Endothelial cell of umbilical vein (primary cell): ENCODE measurements at regions not wholly inside any gene's neighbourhood (a gene's known extent, or its start where the extent isn't known, plus 50 kb on each side); places are given as distances from the start of the nearest gene placed in this dataset.

ENCODE experiments used
- BruUV-seq: library from RNA; stranded (reverse); fragments of 400-500 nt; replicated peaks from 2 replicates; lab custom pipeline; 2021; lab: Mats Ljungman, UMichigan
- CTCF ChIA-PET: fragments of 300-600, 350-600 bp; sonication (Branson Sonifier 250); formaldehyde crosslinking; loops from one replicate; lab custom pipeline; 2021; ENCODE audit warnings: antibody characterized with exemption, inconsistent platforms; lab: Charles Lee
- POLR2A ChIA-PET: fragments of 300-600, 350-600 bp; sonication (Branson Sonifier 250); formaldehyde crosslinking; loops from one replicate; lab custom pipeline; 2021; ENCODE audit warnings: antibody characterized with exemption, inconsistent platforms; lab: Charles Lee
- DNase-seq: peaks from one replicate; pipeline ENCODE4 v3.0.0-alpha.2; 2011; ENCODE audit warnings: low read depth, low spot score
- FAIRE-seq: peaks from 2 replicates; lab custom pipeline; 2011; peaks lifted over from hg19 to GRCh38; lab: Jason Lieb, UNC
- H2AFZ ChIP-seq: 2 replicates; pipeline ENCODE4 v1.6.0; 2012; ENCODE audit warnings: low read depth, low read length, control low read depth, inconsistent platforms
- H3K27ac ChIP-seq: 2 replicates; pipeline ENCODE4 v1.5.1; 2011; ENCODE audit warnings: low read depth, mild to moderate bottlenecking, control low read depth, low read length, moderate library complexity; ENCODE audit not compliant: insufficient read depth
- H3K27me3 ChIP-seq, 2 experiments: 2 replicates each; pipeline versions ENCODE4 v1.6.0 to v1.6.1; 2011; ENCODE audit warnings: low read length in 2 of 2, mixed read lengths in 1 of 2; ENCODE audit not compliant: control insufficient read depth in 2 of 2, insufficient read depth in 2 of 2
- H3K36me3 ChIP-seq, 2 experiments: 2 replicates in 1 of 2; 3 replicates in 1 of 2; pipeline ENCODE4 v1.5.1; 2011; ENCODE audit warnings: low read length in 2 of 2, mild to moderate bottlenecking in 1 of 2, moderate library complexity in 1 of 2; ENCODE audit not compliant: control insufficient read depth in 2 of 2, insufficient read depth in 2 of 2; ENCODE audit errors: extremely low read depth in 1 of 2
- H3K4me1 ChIP-seq: 3 replicates; pipeline ENCODE4 v1.5.1; 2011; ENCODE audit warnings: mild to moderate bottlenecking, low read length; ENCODE audit not compliant: control insufficient read depth, insufficient read depth; ENCODE audit errors: extremely low read depth
- H3K4me2 ChIP-seq: 2 replicates; pipeline ENCODE4 v1.6.1; 2011; ENCODE audit warnings: low read length, control low read depth, mixed read lengths; ENCODE audit not compliant: insufficient read depth
- H3K4me3 ChIP-seq, 3 experiments: fragments of 200-600 bp in 1 of 3; sonication (generic), shearing (Covaris generic) in 1 of 3; replicated peaks in 1 of 3; 2 replicates each; pipeline ENCODE4 v1.5.1; 2011 to 2016; ENCODE audit warnings: control low read depth in 3 of 3, low read length in 3 of 3, mild to moderate bottlenecking in 2 of 3, inconsistent platforms in 1 of 3, low read depth in 1 of 3, moderate library complexity in 1 of 3; ENCODE audit not compliant: insufficient read depth in 1 of 3
- H3K79me2 ChIP-seq: 2 replicates; pipeline ENCODE4 v1.6.0; 2012; ENCODE audit warnings: low read length, inconsistent platforms; ENCODE audit not compliant: control insufficient read depth, insufficient read depth
- H3K9ac ChIP-seq: replicated peaks from 2 replicates; pipeline ENCODE3; 2011; ENCODE audit warnings: low read length, control low read depth; ENCODE audit not compliant: insufficient read depth; ENCODE audit errors: extremely low read depth
- H3K9me1 ChIP-seq: replicated peaks from 3 replicates; pipeline ENCODE4 v1.6.0; 2011; ENCODE audit warnings: mild to moderate bottlenecking, low read length; ENCODE audit not compliant: control insufficient read depth, insufficient read depth; ENCODE audit errors: extremely low read depth
- H3K9me3 ChIP-seq: replicated peaks from 2 replicates; pipeline ENCODE4 v1.5.1; 2012; ENCODE audit warnings: low read length, inconsistent platforms; ENCODE audit not compliant: control insufficient read depth, insufficient read depth
- H4K20me1 ChIP-seq: replicated peaks from 2 replicates; pipeline ENCODE3; 2011; ENCODE audit warnings: mild to moderate bottlenecking, low read length; ENCODE audit not compliant: control insufficient read depth, insufficient read depth; ENCODE audit errors: extremely low read depth
- FOS ChIP-seq: IDR thresholded peaks from 2 replicates; pipeline ENCODE4 v1.6.1; 2011; ENCODE audit warnings: mild to moderate bottlenecking, low read length, moderate library complexity, borderline replicate concordance; ENCODE audit not compliant: insufficient read depth
- POLR2AphosphoS5 ChIP-seq: IDR thresholded peaks from 2 replicates; pipeline ENCODE4 v1.6.1; 2012; ENCODE audit warnings: low read depth, mild to moderate bottlenecking, control low read depth, low read length, moderate library complexity; ENCODE audit not compliant: insufficient read depth
- dilution Hi-C: fragments of 300-500 bp; cut with MboI; formaldehyde crosslinking; loops from one replicate; pipeline ENCODE4 v1.15.0; 2019; ENCODE audit warnings: low sequenced_read_pairs; ENCODE audit not compliant: extremely low pct_ligation_motif_present
- intact Hi-C: fragments of 100-400 bp; cut with micrococcal nuclease; formaldehyde crosslinking; loops from one replicate; pipeline ENCODE4 v1.10.0; 2022
- TF ChIP-seq, protein P1 (sequence below), 2 donors: IDR thresholded peaks; 1 replicate in 1 of 2; 2 replicates in 1 of 2; pipeline ENCODE4 v1.5.1; 2011; ENCODE audit warnings: low read length in 2 of 2, mild to moderate bottlenecking in 2 of 2, moderate library complexity in 2 of 2, control low read depth in 1 of 2, inconsistent platforms in 1 of 2, low read depth in 1 of 2; ENCODE audit not compliant: insufficient read depth in 1 of 2; ENCODE audit errors: extremely low read depth in 1 of 2

DNA sequence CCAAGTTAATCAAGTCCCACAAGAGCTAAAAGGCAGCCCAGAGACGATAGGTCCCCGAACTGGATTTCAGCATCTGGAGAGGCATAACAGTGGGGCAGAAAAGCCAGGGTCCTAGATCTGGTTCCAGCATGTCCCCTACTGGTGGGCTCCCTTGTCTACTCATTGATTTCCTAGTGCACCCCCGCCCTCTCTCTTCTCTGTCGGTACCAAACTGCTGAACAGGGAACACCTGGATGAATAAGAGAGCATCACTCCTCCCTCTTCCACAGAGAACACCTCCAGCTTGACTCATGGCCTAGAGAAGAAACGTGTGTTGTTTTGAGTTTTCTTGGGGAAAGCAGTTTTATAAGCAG, 101.3 kb downstream of the FOXI3 start:
- ChIA-PET CTCF (no interaction called here), POLR2A (no interaction called here)
- Histone ChIP-seq H3K9ac (no peak overlapping the region), H4K20me1 (no peaks in the 10 kb centered on the region), H3K36me3 (no peaks in the 10 kb centered on the region), H3K27ac (no peak overlapping the region), H3K9me3 (no peaks in the 10 kb centered on the region), H3K79me2 (no peaks in the 10 kb centered on the region), H3K27me3 (no peaks in the 10 kb centered on the region), H3K4me2 (no peak overlapping the region), H2AFZ (peak overlapping the region; percentile 56), H3K4me1 (no peaks in the 10 kb centered on the region), H3K9me1 (no peaks in the 10 kb centered on the region), H3K4me3 (no peak overlapping the region)
- no TSS peak for BruUV-seq
- dilution Hi-C loops, result no loop called here
- FAIRE-seq, result no peak
- intact Hi-C loops, result loop anchor here (5.0 kb wide), 1 partner anchor 321 kb away; no protein-coding TSS in a partner anchor
- no peak for TF ChIP-seq POLR2AphosphoS5
- DNase-seq, result no peak

DNA sequence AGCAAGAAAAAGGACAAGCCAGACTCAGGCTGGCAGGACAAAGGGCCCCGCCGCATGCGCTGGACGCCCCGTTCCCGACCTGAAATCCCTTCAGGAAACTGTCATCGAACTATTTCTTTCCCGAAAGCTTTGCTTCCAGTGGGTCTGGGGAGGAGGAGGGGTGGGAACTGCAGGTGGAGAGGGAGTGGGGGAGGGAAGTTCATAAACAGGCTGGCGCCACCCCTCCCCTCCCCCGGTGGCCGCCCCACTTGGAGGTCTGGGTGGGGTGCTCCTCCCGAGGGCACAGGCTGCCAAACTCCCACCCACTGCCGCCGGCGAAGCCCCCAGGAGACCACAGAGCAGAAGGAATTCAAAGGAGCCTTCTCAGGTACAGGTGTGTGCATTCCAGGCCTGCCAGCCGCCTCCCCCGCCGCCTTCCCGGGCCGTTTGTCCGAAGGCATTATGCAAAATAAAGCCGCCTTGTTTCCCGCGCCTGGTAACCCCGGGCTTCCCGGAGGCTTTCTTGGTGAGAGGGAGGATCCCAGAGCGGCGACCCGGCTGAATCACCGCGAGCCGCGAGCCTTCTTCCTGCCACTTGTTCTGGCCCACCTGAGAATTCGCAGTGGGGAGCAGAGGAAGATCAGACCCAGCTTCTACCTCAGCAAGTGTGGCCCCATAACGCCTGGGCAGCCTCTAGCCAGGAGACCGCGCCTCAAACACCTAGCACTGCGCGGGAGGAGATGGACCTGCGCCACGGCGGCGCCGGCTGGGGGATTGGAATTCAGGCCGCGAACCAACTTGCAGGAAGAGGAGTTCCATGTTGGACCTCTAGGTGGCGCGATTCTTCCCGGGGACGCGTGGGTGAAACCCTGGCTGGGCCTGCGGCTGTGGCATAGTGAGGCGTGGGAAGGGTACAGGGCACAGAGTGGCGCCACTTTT, 101.9 kb downstream of the FOXI3 start:
- dilution Hi-C loops, result no loop called here
- no peak for FAIRE-seq
- BruUV-seq, result no TSS peak
- TF ChIP-seq FOS, result no peak
- TF ChIP-seq, protein P1, sequence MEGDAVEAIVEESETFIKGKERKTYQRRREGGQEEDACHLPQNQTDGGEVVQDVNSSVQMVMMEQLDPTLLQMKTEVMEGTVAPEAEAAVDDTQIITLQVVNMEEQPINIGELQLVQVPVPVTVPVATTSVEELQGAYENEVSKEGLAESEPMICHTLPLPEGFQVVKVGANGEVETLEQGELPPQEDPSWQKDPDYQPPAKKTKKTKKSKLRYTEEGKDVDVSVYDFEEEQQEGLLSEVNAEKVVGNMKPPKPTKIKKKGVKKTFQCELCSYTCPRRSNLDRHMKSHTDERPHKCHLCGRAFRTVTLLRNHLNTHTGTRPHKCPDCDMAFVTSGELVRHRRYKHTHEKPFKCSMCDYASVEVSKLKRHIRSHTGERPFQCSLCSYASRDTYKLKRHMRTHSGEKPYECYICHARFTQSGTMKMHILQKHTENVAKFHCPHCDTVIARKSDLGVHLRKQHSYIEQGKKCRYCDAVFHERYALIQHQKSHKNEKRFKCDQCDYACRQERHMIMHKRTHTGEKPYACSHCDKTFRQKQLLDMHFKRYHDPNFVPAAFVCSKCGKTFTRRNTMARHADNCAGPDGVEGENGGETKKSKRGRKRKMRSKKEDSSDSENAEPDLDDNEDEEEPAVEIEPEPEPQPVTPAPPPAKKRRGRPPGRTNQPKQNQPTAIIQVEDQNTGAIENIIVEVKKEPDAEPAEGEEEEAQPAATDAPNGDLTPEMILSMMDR (IDR thresholded peaks at IDR 0.05; ENCODE audit: extremely low read depth in 1 of 2, insufficient read depth in 1 of 2, low read depth in 1 of 2, low read length in 2 of 2), result peak; percentile 46 to 68
- Histone ChIP-seq H3K9ac (no peak overlapping the region), H4K20me1 (no peaks in the 10 kb centered on the region), H3K27me3 (no peaks in the 10 kb centered on the region), H3K36me3 (no peaks in the 10 kb centered on the region), H3K4me2 (no peak overlapping the region), H3K4me3 (no peak overlapping the region), H3K9me3 (no peaks in the 10 kb centered on the region), H3K79me2 (no peaks in the 10 kb centered on the region), H3K27ac (no peak overlapping the region), H3K9me1 (no peaks in the 10 kb centered on the region), H3K4me1 (no peaks in the 10 kb centered on the region), H2AFZ (peak overlapping the region; percentile 56)
- intact Hi-C loops, result loop anchor here (5.0 kb wide), 1 partner anchor 322 kb away; no protein-coding TSS in a partner anchor
- DNase-seq, result peak; percentile 19
- ChIA-PET POLR2A (no interaction called here), CTCF (no interaction called here)
